Cerebellar cortex (tissue), 1 donor: ENCODE measurements at regions not wholly inside any gene's neighbourhood (a gene's known extent, or its start where the extent isn't known, plus 50 kb on each side); places are given as distances from the start of the nearest gene placed in this dataset.
A peak's percentile ranks its signal among the peaks of the same experiment; 100 is the strongest.

Experiments
- DNase-seq: peaks from one replicate; pipeline ENCODE4 v3.0.0-alpha.2; 2015; ENCODE audit warnings: low spot score

DNA sequence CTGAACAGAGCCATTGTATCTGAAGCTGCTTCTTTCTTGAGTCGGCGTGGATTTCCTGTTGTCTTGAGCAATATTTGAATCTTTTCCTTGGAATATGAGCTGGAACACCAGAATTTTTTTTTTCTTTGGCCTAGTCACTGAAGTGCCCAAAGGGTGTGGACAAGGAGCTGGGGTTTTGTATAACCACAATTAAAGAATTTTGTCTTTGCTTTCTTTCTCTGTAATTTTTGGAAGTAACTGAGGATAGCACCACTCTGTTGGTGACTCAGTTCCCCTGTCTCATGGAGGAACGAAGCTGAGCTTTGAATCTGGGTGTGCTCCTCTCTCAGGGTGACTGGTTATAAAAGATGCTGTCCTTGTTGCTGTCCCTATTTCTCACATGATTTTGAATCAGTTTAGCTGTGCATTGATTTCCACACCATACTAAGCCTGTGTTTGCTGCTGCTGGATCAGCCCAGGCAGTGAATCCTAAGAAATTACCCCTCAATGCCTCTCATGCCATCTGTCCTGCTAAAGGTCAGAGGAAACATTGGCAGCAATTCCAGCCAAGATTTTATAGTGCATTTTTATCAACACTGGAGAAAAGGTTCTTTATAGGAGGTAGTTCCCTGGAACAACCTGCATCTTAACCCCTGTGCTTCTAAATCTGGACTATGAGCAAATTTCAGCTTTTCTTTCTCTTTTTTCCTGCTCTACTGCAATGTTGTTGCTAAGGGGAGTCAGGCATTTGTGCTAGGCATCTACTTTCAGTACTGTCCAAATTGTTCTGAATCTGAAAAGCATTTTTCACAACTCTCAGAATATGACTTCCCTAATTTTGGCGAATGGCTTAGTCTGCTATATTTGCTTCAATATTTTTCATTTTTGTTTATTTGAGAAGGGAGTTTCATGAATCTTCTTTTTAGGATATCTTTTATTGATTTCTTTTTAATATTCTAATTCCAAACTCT, 540.8 kb downstream of the SOX6 start:
- DNase-seq, result peak; percentile 11

DNA sequence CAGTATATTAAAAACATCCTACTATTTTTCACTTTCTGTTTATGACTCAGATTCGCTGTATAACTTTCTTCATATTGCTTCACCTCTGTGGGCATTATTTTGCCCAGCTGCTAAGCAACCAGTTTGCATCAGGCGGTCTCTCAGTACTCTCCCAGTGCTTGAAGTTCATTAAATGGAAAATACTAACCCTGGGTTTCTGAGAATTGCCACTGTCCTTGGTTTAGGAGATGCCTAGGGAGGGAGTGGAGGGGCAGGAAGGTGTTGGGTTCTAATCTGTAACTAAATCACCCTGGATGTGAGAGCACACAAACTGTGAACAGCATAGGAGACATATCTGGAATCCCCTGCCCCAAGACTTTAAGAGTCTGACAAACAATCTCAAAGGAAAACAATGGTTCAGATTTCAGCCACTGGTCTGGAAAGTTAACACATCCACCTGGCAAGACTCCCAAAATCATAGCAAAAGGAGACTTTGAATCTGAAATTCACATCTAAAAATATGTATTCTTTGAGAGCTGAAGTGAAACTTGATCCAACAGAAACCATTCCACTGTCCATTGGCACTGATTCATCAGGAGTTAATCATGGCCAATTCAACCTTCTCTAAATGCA, 540.0 kb downstream of the SOX6 start:
- no peak for DNase-seq

DNA sequence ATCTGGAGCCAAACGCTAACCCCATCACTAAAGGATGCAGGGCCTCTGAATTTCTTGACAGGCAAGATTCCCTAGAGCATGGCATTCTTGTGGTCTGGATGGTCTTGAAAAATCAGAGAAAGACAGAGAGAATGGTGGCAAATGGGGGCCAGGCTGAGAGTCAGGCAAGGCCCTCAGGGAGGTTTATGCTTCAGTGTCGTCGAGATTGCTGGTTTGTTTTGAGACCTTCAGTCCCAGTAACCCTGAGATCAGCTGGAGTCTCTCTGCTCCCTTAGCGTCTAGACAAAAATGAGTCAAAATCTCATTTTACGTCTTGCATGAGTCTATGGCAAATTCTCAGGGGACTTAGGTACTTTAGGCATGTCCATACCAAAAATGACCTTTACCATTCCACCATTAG, 539.3 kb downstream of the SOX6 start:
- DNase-seq, result no peak

DNA sequence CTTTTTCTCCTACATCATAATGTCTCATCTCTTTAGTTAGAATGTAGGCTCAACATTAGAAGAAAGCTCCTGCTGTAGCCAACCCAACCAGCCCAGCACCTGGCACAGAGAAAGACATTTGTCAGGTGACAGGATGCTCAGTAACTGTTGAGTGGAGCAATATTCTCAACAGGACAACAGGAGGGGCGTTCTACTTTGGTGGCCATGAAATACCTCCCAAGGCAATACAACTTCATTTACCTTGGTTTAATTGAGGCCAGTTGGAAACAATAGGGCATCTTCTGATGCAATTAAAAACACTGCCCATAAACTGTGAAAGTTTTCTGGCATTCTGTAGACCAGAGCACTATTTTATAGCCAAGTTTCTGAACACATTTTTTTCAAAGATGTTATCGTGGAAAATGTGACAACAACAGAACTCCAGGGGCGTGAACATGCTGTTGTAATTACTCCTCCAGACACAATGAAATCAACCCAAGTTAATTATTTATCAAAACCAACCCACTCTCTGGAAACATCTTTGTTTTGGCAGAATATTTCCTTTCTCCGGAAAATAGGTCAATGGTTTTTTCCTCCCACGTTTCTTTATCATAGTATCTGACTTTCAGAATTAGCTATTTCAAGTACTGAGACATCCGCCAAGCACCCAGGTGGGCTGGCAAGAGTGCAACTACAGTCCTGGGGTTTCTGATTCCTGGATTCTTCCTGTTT, 538.1 kb downstream of the SOX6 start:
- DNase-seq, result peak; percentile 64

DNA sequence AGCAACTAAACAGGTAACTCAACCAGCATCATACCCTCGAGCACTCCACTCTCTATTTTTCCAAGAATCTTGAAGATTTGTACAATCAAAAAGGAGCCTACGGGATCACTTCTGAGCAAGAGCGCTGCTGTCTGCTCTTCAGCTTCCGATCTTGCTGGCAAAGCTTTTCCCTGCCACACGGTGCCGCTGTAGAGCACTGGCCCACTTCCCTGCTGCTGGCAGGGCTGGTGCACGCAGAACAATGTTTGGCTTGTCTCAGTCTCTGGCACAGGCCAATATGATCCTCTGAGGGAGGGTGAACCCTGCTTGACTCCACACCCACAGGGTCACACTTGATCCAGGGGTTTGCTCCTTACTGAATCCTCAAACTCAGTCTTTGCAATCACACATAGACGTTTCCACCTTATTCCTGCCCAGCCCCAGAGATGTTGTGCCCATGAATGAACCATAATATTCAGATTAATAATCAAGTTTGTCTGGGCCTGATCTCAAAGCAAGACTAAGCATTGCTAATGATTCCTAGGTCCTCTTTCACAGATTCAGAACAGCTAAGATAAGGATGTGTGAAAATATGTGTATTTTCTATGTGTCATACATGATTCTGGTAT, 536.6 kb downstream of the SOX6 start:
- DNase-seq, result peak; percentile 31

DNA sequence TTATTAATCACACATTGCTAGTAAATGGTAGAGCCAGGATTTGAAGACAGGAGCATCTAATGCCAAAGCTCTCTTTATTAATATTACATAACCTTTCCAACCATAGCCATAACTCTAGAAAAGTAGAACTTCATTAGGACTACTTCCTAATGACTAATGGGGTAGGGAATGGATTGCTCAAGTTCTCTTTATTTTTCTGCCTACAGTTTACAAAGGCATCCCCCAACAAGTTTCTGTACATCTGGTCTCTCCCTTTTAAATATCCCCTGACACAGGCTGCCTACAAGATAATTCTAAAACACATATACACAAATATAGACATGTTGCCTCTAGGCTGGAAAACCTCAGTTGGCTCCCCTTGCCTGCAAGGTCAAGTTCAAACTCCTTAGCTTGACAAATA, 534.9 kb downstream of the SOX6 start:
- no peak for DNase-seq

DNA sequence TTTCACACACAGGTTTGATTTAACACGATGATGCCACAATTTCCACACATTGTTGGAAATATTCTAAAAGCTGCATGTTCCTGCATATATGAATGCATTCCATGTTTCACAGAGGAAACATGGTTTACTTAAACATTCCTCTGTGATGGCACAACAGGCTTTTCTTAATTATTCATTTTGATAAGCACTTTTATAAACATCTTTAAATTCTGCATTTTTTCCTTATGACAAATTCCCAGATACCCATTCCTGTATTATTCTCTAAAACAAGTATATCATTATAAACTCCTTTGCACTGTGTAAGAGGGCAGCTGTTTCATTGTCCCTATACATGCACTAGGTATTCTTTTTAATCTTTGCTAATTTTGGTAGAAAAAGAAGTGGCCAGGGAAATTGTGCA, 532.3 kb downstream of the SOX6 start:
- DNase-seq, result no peak

DNA sequence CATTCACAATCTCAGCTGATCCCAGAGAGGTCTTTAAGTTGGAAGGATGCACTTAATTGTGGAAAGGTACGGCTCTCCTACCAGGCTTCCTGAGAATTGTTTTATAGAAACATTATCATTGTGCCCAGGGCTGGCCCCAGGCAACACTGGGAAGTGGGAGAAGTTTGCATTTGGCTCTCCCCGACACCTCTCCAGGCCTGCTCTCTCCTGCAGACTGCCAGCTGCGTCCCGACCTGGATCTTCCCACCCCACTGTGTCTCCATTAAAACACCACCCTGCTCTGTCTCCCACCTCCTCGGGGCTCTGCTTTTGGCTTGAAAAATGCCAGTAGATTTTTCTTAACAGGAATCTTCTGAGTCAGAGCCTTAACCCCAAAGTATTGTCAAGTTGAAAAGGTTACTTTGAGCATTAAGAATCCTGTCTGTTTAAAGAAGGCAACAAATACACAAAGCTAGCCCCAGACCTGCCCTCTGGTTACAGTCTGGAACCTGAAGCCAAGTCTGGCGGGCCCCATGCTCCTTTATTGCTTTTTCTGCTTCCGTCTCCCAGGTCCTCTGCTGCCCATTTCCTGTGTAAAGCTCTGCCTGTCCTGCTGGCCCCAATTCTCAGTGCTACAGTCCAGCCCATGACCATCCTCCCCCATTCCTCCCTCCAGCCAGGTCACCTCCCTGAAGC, 530.2 kb downstream of the SOX6 start:
- DNase-seq, result no peak

DNA sequence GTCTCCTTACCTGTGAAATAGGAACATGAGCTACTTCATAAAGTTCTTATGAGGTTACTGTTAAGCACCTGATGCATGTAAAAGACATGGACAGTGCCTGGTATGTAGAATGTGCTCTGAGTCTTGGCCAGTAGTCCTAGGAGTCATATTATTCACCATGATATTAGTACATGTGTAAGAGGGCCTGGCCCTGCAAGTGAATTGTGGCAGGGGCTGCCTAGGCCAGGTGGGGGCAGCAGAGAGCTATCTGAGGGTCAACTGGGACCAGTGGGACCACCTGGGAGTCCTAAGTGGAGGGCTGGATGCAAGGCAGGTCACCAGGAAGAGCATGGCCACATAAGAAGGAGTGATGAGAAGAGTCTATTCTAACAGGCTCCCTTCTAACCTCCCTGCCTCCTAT, 529.5 kb downstream of the SOX6 start:
- no peak for DNase-seq

DNA sequence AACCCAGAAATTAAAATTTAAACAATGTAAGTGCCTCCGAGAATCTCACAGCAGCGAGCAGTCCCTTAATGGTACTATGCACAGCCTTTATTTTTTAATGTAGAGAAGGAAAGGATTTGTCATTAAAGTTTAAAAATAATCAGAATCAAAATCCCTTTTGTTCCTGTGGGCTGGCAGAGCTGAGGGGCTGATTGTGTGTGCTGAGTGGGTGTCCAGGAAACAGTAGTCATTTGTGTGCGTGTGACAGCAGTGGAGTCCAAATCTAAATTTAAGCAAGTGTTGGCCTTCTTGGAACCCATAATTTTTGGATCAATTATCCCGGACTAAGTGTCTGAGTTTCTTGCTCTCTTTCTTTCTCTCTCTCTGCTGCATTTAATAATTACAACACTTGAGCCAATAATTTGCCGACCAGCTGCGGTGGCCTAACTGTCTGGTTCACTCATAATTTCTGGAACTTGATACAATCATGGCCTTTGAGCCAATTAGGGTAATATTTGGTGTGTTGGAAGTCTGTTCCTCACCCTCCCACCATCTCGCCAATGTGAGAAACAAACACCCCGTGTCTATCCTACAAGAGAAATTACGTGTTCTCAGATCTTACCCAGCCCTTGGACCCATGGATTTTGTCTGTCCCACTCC, 528.0 kb downstream of the SOX6 start:
- no peak for DNase-seq

DNA sequence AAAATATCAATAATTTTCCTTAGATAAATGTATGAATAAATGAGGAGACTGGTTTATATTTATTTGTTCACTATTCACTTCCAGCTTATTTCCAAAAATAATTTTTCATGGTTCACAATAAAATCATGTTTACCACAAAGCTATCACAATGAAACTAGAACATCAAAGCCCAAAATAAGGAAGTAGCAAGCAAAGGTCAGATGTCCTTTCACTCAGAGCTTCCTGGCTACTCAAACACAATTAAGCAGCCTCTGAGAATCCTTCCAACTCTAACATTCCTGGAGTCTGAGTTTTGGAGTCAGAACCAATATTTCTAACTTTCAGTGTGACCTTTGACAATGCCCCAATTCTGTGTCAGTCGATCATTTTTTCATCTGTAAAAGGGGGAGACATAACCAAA, 527.0 kb downstream of the SOX6 start:
- DNase-seq, result no peak

DNA sequence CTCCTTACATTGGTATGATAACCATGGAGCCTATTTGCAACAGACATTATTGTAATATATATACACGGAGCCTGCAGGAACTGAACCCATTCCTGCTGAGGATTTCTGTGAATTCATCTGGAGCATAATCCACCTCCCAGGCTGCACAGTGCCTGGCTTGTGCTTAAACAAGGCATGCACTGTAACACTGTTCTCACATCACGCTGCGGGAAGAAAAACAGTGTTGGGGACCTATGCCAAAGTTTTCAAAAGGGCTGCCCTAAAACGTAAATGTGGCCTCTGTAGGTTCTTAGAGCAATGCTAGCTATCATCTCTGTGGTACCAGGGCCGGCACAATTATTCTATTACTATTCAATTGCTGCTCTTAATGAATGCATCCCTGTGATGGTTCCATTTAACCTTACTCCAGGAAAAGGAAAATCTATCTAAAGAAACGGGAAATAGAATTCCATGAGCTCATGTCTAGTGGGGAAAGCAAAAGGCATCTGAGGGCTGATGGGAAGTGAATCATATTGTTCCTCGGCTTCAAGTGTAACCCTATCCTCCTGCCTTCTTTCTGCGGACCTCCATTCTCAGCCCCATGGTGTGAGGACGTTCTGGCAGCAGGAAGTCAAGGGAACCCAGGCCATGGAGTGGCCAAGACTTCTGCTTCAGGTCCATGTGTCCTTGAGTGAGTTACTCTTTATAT, 525.5 kb downstream of the SOX6 start:
- no peak for DNase-seq

DNA sequence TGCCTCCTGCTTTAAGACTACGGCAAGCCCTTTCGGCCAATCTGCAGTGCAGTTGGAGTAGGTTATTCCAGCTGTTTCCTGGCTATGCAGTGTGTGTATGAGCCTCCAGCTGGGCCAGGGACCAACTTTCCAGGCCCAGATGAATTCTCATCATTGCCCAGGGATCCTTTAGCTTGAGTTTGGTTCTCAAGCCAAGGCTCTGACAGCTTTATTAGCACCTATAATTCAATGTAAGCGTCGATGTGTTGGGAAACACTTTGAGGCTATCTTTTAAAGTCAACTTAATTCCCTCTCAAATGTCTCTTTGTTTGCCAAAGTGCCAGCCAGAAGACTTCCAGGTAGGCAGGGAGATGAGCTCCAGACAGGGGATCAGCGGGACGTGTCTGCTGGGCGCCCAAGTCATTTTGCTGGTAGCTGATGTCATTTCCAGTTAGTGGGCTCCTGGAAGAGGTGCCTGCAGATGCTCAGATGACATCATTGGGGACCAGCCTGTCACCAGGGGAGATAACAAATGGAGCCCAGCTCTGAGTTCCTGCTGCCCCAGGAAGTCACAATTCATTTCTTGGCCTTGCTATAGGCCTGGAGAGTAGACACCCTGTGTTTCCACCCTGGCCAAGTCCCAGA, 520.4 kb downstream of the SOX6 start:
- DNase-seq, result no peak

DNA sequence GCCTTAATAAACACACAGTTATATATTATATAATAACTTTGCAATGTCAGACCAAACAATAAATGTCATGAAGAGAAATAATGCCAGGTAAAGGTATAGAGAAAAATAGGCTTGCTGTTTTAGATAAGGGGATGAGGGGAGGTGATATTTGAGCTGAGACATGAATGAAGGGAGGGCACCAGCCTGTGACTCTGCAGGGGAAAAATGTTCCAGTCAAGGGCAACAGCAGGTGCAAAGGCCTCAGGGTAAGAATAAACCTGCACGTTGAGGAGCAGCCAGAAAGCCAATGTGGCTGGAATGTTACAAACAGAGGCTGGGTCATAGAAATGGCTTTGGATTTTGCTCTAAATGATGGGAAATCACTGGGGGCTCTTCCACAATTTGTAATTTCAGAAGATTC, 519.6 kb downstream of the SOX6 start:
- DNase-seq, result peak; percentile 8

DNA sequence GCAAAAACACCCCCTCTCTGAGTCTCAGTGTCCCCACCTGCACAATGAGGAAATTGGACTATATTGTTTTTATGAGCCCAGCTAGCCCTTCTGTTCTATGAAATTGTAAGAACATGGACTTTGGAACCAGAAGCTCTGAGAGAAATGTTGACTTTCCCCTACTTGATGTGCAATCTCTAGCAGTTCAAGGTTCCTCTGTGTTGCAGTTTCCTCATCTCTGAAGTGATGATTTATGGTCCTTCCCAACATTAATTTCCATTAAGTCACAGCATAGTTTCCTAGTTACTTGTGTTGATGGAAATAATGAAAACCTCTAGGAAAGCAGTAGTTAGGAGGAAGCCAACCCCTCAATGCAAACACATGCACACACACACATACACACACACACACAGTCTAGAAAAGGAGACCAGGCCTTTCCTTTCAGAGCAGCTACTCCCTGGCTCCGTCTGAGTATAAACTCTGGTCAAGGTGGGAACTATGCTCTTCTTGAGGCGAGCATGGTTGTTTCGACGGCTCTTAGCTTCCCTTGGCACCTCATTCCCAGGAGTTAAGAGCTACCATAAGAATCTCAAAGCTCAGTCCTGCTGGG, 518.4 kb downstream of the SOX6 start:
- DNase-seq, result no peak

DNA sequence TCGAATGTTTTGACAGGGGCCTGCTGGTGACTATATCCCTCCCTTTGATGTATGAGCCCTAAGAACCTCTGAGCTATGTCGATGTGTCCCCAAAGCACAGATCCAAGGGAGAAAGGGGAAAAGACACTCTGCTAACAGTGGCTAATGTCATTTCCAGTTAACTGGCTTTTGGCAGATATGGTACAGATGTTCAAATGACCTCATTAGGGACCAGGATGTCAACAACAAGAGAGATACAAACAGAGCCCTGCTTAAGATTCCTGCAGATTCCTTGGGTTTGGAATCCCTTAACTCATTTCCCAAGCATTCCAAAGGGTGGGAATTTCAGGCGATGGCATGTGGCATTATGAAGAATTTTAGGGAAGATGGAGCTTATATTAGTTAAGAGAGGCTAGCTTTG, 517.3 kb downstream of the SOX6 start:
- no peak for DNase-seq

DNA sequence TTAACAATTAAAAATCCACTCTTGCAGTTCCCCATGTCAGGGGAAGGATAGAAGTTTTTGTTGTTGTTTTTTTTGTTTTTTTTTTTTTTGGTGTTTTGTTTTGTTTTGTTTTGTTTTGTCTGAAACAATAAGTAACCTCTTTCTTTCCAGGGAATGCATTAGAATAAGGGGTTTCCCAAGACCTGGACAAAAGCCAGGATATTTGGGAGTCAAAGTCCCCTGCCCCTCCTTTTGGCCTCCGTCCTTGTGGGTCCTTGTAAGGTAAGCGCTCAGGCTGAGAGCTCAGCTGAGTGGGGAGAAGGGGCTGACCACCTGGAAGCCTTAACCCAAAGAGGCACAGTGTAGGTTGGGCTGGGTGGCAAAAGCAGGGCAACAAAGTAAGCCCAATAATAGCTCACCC, 515.4 kb downstream of the SOX6 start:
- no peak for DNase-seq

DNA sequence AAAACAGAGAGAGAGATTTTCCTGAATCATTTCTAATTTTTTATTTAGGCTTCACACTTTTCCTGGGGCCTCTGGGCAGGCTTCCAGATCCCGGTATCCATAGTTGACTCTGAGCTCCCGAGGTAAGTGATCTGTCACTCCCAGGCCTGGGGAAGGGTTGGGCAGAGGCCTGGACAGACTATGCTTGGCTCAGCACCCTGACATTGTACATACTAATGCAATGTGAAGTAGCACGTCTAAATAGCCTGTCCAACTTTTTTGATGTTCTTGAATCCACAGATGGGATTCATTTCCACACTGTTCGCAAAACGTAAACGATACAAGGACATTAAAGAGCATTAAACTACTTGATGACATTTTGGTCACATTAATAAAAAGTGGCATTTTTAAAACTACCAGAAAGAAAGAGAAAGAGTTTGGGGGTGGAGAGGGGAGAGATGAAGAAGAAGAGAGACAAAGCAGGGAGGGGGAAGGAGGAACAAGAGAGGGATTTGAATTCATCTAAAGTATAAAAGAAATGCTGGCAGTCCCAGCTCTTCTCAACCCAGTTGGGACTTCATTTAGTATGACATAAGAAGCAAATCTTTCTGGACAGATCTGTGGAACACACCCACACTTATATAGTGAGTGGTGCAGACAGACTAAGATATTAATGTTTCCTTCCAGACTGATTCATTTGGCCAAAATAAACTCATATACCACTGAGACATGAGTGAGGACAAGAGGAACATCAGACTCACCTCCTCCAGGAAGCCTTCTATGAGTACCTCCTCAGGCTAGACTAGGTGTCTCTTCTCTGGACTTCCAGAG, 514.2 kb downstream of the SOX6 start:
- DNase-seq, result no peak

DNA sequence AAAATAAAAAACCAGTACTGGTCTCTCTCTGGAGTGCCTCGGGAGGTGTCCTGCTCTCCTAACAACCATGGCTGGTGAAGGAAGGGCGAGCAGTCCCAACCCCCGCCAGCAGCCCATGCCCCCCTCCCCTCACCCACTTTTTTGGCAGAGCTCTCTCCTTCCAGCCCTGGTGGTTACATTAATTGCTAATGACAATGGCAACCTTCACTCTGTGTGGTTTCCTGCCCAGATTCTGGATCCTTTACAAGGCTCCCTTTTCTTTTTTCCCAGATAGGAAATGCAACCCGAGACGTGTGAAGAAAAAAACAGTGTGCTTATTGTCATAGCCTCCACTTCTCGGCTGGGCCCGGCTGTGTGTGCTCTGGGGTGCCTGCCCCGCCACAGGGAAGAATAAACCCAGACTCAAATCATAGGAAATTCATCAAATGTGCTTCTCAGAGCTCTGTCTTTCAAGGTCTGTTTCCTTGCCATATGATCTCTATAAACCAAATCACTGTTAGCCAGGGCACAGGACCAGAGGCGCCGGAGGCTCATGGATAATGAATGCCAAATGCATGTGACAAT, 513.0 kb downstream of the SOX6 start:
- peak; percentile 16 for DNase-seq
